Erythroblast (primary cell): ENCODE measurements at regions not wholly inside any gene's neighbourhood (a gene's known extent, or its start where the extent isn't known, plus 50 kb on each side); places are given as distances from the start of the nearest gene placed in this dataset.

ENCODE experiments used
- GATA1 ChIP-seq: IDR thresholded peaks from 2 replicates; pipeline ENCODE4 v1.6.1; 2011; ENCODE audit warnings: low read depth, mild to moderate bottlenecking, control low read depth, low read length, moderate library complexity
- POLR2A ChIP-seq: IDR thresholded peaks from 2 replicates; pipeline ENCODE4 v1.6.1; 2011; ENCODE audit warnings: mild to moderate bottlenecking, low read length

DNA sequence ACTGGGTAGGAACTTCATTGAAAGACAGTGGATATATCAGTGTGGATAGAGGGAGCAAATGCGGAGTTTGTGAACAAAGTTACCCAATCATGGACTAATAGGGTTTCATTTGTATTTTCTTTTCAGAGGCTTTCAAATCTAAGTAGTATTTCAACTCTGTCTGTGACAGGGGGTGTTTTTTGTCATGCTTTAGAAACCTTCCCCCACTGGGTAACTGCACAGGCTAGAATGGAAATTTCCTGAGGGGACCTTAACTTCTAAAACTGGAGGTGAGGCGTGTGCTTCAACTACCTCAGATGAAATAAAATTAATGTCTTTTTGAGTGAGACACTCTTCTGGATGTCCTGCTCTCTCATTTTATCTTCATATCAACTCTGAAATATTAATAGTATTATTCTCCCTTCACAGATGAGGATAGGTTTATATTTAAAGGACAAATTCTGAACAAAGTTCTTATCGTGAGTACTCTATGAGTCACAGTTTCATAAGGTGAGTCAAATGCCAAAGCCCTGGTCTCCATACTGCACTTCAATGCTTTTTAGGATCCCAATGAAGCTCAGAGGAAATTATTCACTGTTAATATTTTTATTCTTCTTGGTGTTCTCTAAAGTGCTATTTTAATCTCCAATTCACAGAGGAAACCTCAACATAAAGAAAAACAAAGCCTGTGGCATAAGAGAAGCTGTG lies 770.6 kb downstream of the CCSER2 start:
- TF ChIP-seq POLR2A (no peak), GATA1 (no peak)
